Memory B cell (primary cell): ENCODE measurements at regions not wholly inside any gene's neighbourhood (a gene's known extent, or its start where the extent isn't known, plus 50 kb on each side); places are given as distances from the start of the nearest gene placed in this dataset.

Source experiments
- ATAC-seq: fragments of 150-1000 bp; cut with Tn5 transposase; 2 replicates; pipeline ENCODE4 v1.10.0; 2021; ENCODE audit warnings: low read depth, mild to moderate bottlenecking, moderate library complexity
- DNase-seq, 2 donors: peaks; one replicate each; pipeline ENCODE4 v3.0.0; 2022; ENCODE audit warnings: low spot score in 2 of 2
- H3K27ac Mint-ChIP-seq: one replicate; pipeline ENCODE4 v1.8.0; 2022; ENCODE audit warnings: mild to moderate bottlenecking, moderate library complexity, mixed read lengths
- H3K27me3 Mint-ChIP-seq: one replicate; pipeline ENCODE4 v1.8.0; 2022; ENCODE audit warnings: mixed read lengths
- H3K36me3 Mint-ChIP-seq: one replicate; pipeline ENCODE4 v1.8.0; 2022; ENCODE audit warnings: mild to moderate bottlenecking, mixed read lengths
- H3K4me1 Mint-ChIP-seq: one replicate; pipeline ENCODE4 v1.8.0; 2022; ENCODE audit warnings: mixed read lengths
- H3K4me3 Mint-ChIP-seq: one replicate; pipeline ENCODE4 v1.8.0; 2022; ENCODE audit warnings: mild to moderate bottlenecking, moderate library complexity, mixed read lengths
- H3K9me3 Mint-ChIP-seq: one replicate; pipeline ENCODE4 v1.8.0; 2022; ENCODE audit warnings: mixed read lengths

GRCh38 chr13:55553701-55554100 is 1587.0 kb upstream of the PRR20A start:
- DNase-seq (no peak), ATAC-seq (no peak)
- Mint-ChIP-seq H3K4me1 (no peaks in the 10 kb centered on the region), H3K9me3 (peaks cover 8% of the 10 kb centered on the region), H3K27me3 (no peaks in the 10 kb centered on the region), H3K4me3 (no peak overlapping the region), H3K36me3 (no peaks in the 10 kb centered on the region), H3K27ac (no peak overlapping the region)

GRCh38 chr13:55554741-55555140 is 1586.0 kb upstream of the PRR20A start:
- no peak for ATAC-seq
- no peak overlapping the region for H3K27ac Mint-ChIP-seq
- DNase-seq = no peak
- H3K9me3 Mint-ChIP-seq = peaks cover 8% of the 10 kb centered on the region
- no peak overlapping the region for H3K4me3 Mint-ChIP-seq
- H3K27me3 Mint-ChIP-seq = no peaks in the 10 kb centered on the region
- H3K4me1 Mint-ChIP-seq = no peaks in the 10 kb centered on the region
- no peaks in the 10 kb centered on the region for H3K36me3 Mint-ChIP-seq

- H3K4me3 Mint-ChIP-seq = no peak overlapping the region
- no peaks in the 10 kb centered on the region for H3K27me3 Mint-ChIP-seq
- no peak for ATAC-seq
- H3K27ac Mint-ChIP-seq = no peak overlapping the region
- no peak for DNase-seq
- no peaks in the 10 kb centered on the region for H3K4me1 Mint-ChIP-seq
- no peaks in the 10 kb centered on the region for H3K36me3 Mint-ChIP-seq
- peaks cover 5% of the 10 kb centered on the region for H3K9me3 Mint-ChIP-seq
Measured at GRCh38 chr13:55560331-55560730, 1580.4 kb upstream of the PRR20A start.

- no peak for DNase-seq
- Mint-ChIP-seq H3K4me1 (no peaks in the 10 kb centered on the region), H3K4me3 (no peak overlapping the region), H3K27me3 (no peaks in the 10 kb centered on the region), H3K27ac (no peak overlapping the region), H3K36me3 (no peaks in the 10 kb centered on the region), H3K9me3 (no peaks in the 10 kb centered on the region)
- ATAC-seq = no peak
Measured at GRCh38 chr13:55563267-55563666, 1577.5 kb upstream of the PRR20A start.

GRCh38 chr13:55566334-55566733 is 1574.4 kb upstream of the PRR20A start:
- H3K27me3 Mint-ChIP-seq = no peaks in the 10 kb centered on the region
- H3K9me3 Mint-ChIP-seq = peaks cover 2% of the 10 kb centered on the region

GRCh38 chr13:55566779-55567178 is 1573.9 kb upstream of the PRR20A start:
- H3K27ac Mint-ChIP-seq = no peak overlapping the region

More at GRCh38 chr13:55566334-55566733, 1574.4 kb upstream of the PRR20A start:
- no peaks in the 10 kb centered on the region for H3K36me3 Mint-ChIP-seq
- H3K27ac Mint-ChIP-seq = no peak overlapping the region
- DNase-seq (no peak), ATAC-seq (no peak)
- no peak overlapping the region for H3K4me3 Mint-ChIP-seq
- no peaks in the 10 kb centered on the region for H3K4me1 Mint-ChIP-seq

GRCh38 chr13:55567721-55568625 is 1572.7 kb upstream of the PRR20A start:
- DNase-seq (no peak), ATAC-seq (no peak)
- H3K4me3 Mint-ChIP-seq = no peak overlapping the region

More at GRCh38 chr13:55566779-55567178, 1573.9 kb upstream of the PRR20A start:
- H3K4me1 Mint-ChIP-seq = no peaks in the 10 kb centered on the region
- H3K36me3 Mint-ChIP-seq = no peaks in the 10 kb centered on the region
- no peak overlapping the region for H3K4me3 Mint-ChIP-seq
- DNase-seq (no peak), ATAC-seq (no peak)
- H3K9me3 Mint-ChIP-seq = peaks cover 2% of the 10 kb centered on the region
- no peaks in the 10 kb centered on the region for H3K27me3 Mint-ChIP-seq

GRCh38 chr13:55569082-55569481 is 1571.6 kb upstream of the PRR20A start:
- no peaks in the 10 kb centered on the region for H3K4me1 Mint-ChIP-seq
- H3K27ac Mint-ChIP-seq = no peak overlapping the region
- H3K9me3 Mint-ChIP-seq = peaks cover 2% of the 10 kb centered on the region
- no peaks in the 10 kb centered on the region for H3K36me3 Mint-ChIP-seq
- H3K27me3 Mint-ChIP-seq = no peaks in the 10 kb centered on the region
- no peak for DNase-seq
- no peak overlapping the region for H3K4me3 Mint-ChIP-seq
- no peak for ATAC-seq

More at GRCh38 chr13:55567721-55568625, 1572.7 kb upstream of the PRR20A start:
- Mint-ChIP-seq H3K27ac (no peak overlapping the region), H3K36me3 (no peaks in the 10 kb centered on the region), H3K4me1 (no peaks in the 10 kb centered on the region), H3K9me3 (peaks cover 2% of the 10 kb centered on the region), H3K27me3 (no peaks in the 10 kb centered on the region)

- no peaks in the 10 kb centered on the region for H3K4me1 Mint-ChIP-seq
- H3K36me3 Mint-ChIP-seq = no peaks in the 10 kb centered on the region
- H3K27ac Mint-ChIP-seq = no peak overlapping the region
- peaks cover 2% of the 10 kb centered on the region for H3K9me3 Mint-ChIP-seq
- H3K27me3 Mint-ChIP-seq = no peaks in the 10 kb centered on the region
- no peak overlapping the region for H3K4me3 Mint-ChIP-seq
- ATAC-seq (no peak), DNase-seq (no peak)
Measured at GRCh38 chr13:55569514-55569913, 1571.2 kb upstream of the PRR20A start.

- H3K9me3 Mint-ChIP-seq = peaks cover 2% of the 10 kb centered on the region
Measured at GRCh38 chr13:55570371-55570770, 1570.3 kb upstream of the PRR20A start.

GRCh38 chr13:55571237-55571867 is 1569.4 kb upstream of the PRR20A start:
- ATAC-seq (no peak), DNase-seq (no peak)
- H3K4me1 Mint-ChIP-seq = no peaks in the 10 kb centered on the region
- no peak overlapping the region for H3K27ac Mint-ChIP-seq
- no peaks in the 10 kb centered on the region for H3K27me3 Mint-ChIP-seq
- no peaks in the 10 kb centered on the region for H3K36me3 Mint-ChIP-seq
- no peak overlapping the region for H3K4me3 Mint-ChIP-seq
- peaks cover 2% of the 10 kb centered on the region for H3K9me3 Mint-ChIP-seq

More at GRCh38 chr13:55570371-55570770, 1570.3 kb upstream of the PRR20A start:
- DNase-seq (no peak), ATAC-seq (no peak)
- Mint-ChIP-seq H3K4me1 (no peaks in the 10 kb centered on the region), H3K27ac (no peak overlapping the region), H3K36me3 (no peaks in the 10 kb centered on the region), H3K4me3 (no peak overlapping the region), H3K27me3 (no peaks in the 10 kb centered on the region)

- Mint-ChIP-seq H3K27me3 (no peaks in the 10 kb centered on the region), H3K36me3 (no peaks in the 10 kb centered on the region), H3K9me3 (peaks cover 2% of the 10 kb centered on the region), H3K27ac (no peak overlapping the region), H3K4me3 (no peak overlapping the region), H3K4me1 (no peaks in the 10 kb centered on the region)
- DNase-seq = no peak
- no peak for ATAC-seq
Measured at GRCh38 chr13:55572408-55572807, 1568.3 kb upstream of the PRR20A start.

- Mint-ChIP-seq H3K27me3 (no peaks in the 10 kb centered on the region), H3K4me1 (no peaks in the 10 kb centered on the region), H3K9me3 (peaks cover 2% of the 10 kb centered on the region), H3K36me3 (no peaks in the 10 kb centered on the region), H3K4me3 (no peak overlapping the region), H3K27ac (no peak overlapping the region)
- DNase-seq = no peak
- no peak for ATAC-seq
Measured at GRCh38 chr13:55572862-55573261, 1567.9 kb upstream of the PRR20A start.

- no peak overlapping the region for H3K27ac Mint-ChIP-seq
Measured at GRCh38 chr13:55573565-55573964, 1567.2 kb upstream of the PRR20A start.

More at GRCh38 chr13:55573565-55573964, 1567.2 kb upstream of the PRR20A start:
- Mint-ChIP-seq H3K36me3 (no peaks in the 10 kb centered on the region), H3K27me3 (no peaks in the 10 kb centered on the region), H3K4me1 (no peaks in the 10 kb centered on the region), H3K4me3 (no peak overlapping the region), H3K9me3 (peaks cover 2% of the 10 kb centered on the region)
- no peak for ATAC-seq
- no peak for DNase-seq
